ENCODE measurements at regions not wholly inside any gene's neighbourhood (a gene's known extent, or its start where the extent isn't known, plus 50 kb on each side); places are given as distances from the start of the nearest gene placed in this dataset.
A peak's percentile ranks its signal among the peaks of the same experiment; 100 is the strongest.

DNA sequence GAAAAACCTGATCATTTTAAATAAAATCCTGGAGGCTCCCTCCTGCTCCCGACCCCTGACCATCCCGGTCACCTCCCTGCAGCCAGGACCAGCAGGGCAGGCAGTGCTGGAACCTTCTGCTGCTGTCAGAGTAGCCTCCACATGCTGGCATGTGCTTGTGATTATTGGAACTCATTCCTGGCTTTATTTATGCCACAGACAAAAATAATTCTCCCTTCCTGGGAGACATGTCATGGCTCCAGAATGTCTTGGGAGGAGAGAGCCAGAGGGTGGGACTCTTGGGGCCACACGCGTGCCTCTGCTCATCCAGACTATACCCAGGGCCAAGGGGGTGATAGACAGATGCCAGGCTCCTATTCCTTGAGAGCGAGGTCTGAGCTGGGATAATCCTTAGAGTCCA, 183.6 kb upstream of the RAB4A start:
- no peak overlapping the region for H3K4me3 ChIP-seq (replicated peaks in 1 of 3)

DNA sequence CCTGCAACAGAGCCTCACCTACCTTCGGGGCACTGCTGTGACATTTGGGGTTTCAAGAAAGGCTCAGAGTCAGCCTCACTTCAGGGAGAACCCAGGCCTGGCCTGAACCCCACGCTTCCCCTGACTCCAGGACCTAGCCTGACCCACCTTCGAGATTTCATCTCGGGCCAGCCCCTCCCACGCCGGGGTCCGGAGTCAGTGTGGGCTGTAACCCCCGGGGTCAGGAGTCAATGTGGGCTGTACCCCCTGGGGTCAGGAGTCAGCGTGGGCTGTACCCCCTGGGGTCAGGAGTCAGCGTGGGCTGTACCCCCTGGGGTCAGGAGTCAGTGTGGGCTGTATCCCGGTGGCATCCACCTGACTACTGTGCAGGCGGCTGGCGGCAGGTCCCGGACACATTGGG, 183.0 kb upstream of the RAB4A start:
- intact Hi-C loops (cut with DNase I) = no loop called here
- H3K4me3 ChIP-seq (replicated peaks in 1 of 3) = no peak overlapping the region
- no peaks in the 10 kb centered on the region for H3K36me3 ChIP-seq
- peaks cover 39 to 51% of the 10 kb centered on the region in 2 donors for H3K4me1 ChIP-seq
- H3K27ac ChIP-seq = peak overlapping the region in 2 of 3 donors; percentile 69 to 72
- 95 to 96% methylated on average over 7 to 14 of the region's 14 CpGs for WGBS, 2 donors
- no peak for DNase-seq
- TF ChIP-seq POLR2A (IDR thresholded peaks at IDR 0.05) (no peak), CTCF (IDR thresholded peaks at IDR 0.05) (no peak)
- H3K9me3 ChIP-seq = no peaks in the 10 kb centered on the region
- no peaks in the 10 kb centered on the region for H3K27me3 ChIP-seq

More for the DNA sequence above, 183.6 kb upstream of the RAB4A start:
- TF ChIP-seq CTCF (IDR thresholded peaks at IDR 0.05) = no peak
- peak in 1 of 2 donors; percentile 5 for TF ChIP-seq POLR2A (IDR thresholded peaks at IDR 0.05)
- Histone ChIP-seq H3K36me3 (no peaks in the 10 kb centered on the region), H3K9me3 (no peaks in the 10 kb centered on the region), H3K27me3 (no peaks in the 10 kb centered on the region), H3K4me1 (peaks cover 33 to 45% of the 10 kb centered on the region in 2 donors), H3K27ac (peak overlapping the region; percentile 33 to 72 (median 69))
- whole genome bisulfite sequencing, 2 donors = 46 to 70% methylated on average over 5 of the region's 5 CpGs
- intact Hi-C loops (cut with DNase I) = no loop called here
- DNase-seq = peak in 1 of 2 donors; percentile 36

- peaks cover 43 to 57% of the 10 kb centered on the region in 2 donors for H3K4me1 ChIP-seq
- intact Hi-C loops (cut with DNase I) = no loop called here
- no peaks in the 10 kb centered on the region for H3K36me3 ChIP-seq
- no peaks in the 10 kb centered on the region for H3K9me3 ChIP-seq
- DNase-seq = no peak
- H3K27me3 ChIP-seq = no peaks in the 10 kb centered on the region
- no peak overlapping the region for H3K4me3 ChIP-seq (replicated peaks in 1 of 3)
- peak overlapping the region in 2 of 3 donors; percentile 69 to 72 for H3K27ac ChIP-seq
- WGBS, 2 donors = 93 to 96% methylated on average over 4 of the region's 4 CpGs
- TF ChIP-seq POLR2A (IDR thresholded peaks at IDR 0.05) (no peak), CTCF (IDR thresholded peaks at IDR 0.05) (no peak)
Observed at GRCh38 chr1:229088711-229089110, 182.2 kb upstream of the RAB4A start.

DNA sequence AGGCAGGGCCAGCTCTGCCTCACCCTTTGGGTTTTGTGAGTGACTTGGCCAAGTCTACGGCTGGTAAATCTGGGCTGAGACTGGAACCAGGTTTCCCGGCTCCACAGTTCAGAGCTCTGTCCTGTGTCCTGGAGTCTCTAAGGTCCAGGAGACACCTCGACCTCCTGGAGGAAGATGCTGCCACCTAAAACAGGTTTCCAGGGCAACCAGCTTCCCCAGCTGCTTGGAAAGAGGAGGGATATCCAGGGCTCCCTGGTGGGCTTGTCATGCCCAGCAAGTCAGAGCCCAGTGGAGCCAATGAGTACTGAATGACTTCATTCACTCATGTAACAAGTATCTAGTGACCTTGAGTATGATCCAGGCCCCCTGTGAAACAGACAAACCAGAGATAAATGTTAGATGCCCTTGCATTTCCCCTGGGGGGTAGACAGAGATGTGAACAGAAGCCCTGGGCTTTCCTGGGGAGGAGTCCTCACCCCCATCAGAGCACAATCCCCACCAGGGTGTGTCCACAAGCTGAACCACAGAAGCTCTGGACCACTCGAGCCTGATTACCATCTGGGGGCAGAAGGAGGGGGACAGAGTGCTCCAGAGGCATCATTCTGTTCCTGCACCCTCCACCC, 181.2 kb upstream of the RAB4A start:
- Histone ChIP-seq H3K4me1 (peaks cover 53 to 67% of the 10 kb centered on the region in 2 donors), H3K9me3 (no peaks in the 10 kb centered on the region), H3K27me3 (no peaks in the 10 kb centered on the region), H3K36me3 (no peaks in the 10 kb centered on the region), H3K4me3 (replicated peaks in 1 of 3) (no peak overlapping the region), H3K27ac (peak overlapping the region in 2 of 3 donors; percentile 93 to 98)
- 82 to 87% methylated on average over 4 of the region's 4 CpGs for WGBS, 2 donors
- intact Hi-C loops (cut with DNase I) = no loop called here
- DNase-seq = no peak
- no peak for TF ChIP-seq POLR2A (IDR thresholded peaks at IDR 0.05)
- no peak for TF ChIP-seq CTCF (IDR thresholded peaks at IDR 0.05)

DNA sequence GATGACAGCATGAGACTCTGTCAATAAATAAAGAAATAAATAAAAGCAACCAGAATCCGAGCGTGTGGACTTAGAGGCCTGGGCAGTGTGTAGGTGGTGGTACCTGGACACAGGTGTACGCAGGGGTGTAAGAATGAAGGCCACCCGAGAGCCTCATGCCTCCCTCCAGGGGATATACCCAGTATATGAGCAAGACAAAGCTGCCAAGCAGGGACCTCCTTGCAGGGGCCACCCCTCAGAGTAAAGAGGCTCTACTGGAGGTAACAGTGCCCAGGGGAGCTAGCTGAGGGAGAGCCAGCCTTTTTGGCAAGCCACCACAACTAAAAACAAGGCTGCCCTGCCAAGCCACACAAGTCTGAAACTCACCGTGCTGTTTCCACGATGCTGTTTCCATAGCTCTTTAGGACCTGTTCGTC, 179.2 kb upstream of the RAB4A start:
- H3K4me1 ChIP-seq = peaks cover 49 to 63% of the 10 kb centered on the region in 2 donors
- 46 to 50% methylated on average over 7 of the region's 7 CpGs for WGBS, 2 donors

More for the DNA sequence above, 179.2 kb upstream of the RAB4A start:
- H3K27ac ChIP-seq = peak overlapping the region; percentile 62 to 98 (median 93)
- peak; percentile 72 to 77 for DNase-seq
- H3K36me3 ChIP-seq = no peaks in the 10 kb centered on the region
- H3K4me3 ChIP-seq (replicated peaks in 1 of 3) = no peak overlapping the region
- peak in 1 of 2 donors; percentile 35 for TF ChIP-seq POLR2A (IDR thresholded peaks at IDR 0.05)
- no peak for TF ChIP-seq CTCF (IDR thresholded peaks at IDR 0.05)
- intact Hi-C loops (cut with DNase I) = no loop called here
- no peaks in the 10 kb centered on the region for H3K9me3 ChIP-seq
- no peaks in the 10 kb centered on the region for H3K27me3 ChIP-seq
